ENCODE measurements at regions not wholly inside any gene's neighbourhood (a gene's known extent, or its start where the extent isn't known, plus 50 kb on each side); places are given as distances from the start of the nearest gene placed in this dataset.

- Histone ChIP-seq H3K27me3 (ENCODE audit: insufficient read depth in 3 of 3, low read length in 2 of 3) (no peaks in the 10 kb centered on the region), H3K36me3 (ENCODE audit: insufficient read depth in 1 of 2, low read depth in 1 of 2) (no peaks in the 10 kb centered on the region), H3K4me3 (no peak overlapping the region), H3K4me1 (no peaks in the 10 kb centered on the region), H3K9me3 (no peaks in the 10 kb centered on the region), H3K27ac (no peak overlapping the region)
- intact Hi-C loops (cut with DNase I), result no loop called here
- DNase-seq, result no peak
- TF ChIP-seq, protein P1, sequence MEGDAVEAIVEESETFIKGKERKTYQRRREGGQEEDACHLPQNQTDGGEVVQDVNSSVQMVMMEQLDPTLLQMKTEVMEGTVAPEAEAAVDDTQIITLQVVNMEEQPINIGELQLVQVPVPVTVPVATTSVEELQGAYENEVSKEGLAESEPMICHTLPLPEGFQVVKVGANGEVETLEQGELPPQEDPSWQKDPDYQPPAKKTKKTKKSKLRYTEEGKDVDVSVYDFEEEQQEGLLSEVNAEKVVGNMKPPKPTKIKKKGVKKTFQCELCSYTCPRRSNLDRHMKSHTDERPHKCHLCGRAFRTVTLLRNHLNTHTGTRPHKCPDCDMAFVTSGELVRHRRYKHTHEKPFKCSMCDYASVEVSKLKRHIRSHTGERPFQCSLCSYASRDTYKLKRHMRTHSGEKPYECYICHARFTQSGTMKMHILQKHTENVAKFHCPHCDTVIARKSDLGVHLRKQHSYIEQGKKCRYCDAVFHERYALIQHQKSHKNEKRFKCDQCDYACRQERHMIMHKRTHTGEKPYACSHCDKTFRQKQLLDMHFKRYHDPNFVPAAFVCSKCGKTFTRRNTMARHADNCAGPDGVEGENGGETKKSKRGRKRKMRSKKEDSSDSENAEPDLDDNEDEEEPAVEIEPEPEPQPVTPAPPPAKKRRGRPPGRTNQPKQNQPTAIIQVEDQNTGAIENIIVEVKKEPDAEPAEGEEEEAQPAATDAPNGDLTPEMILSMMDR (IDR thresholded peaks at IDR 0.05), result no peak
- ATAC-seq, result no peak
- 91 to 93% (median 91%) methylated on average over 5 of the region's 5 CpGs for WGBS, 3 donors
These were observed 114.9 kb downstream of the LRATD1 start for GRCh38 chr2:14747447-14747846.

- 48 to 67% (median 50%) methylated on average over 1 of the region's 1 CpG for WGBS, 3 donors
- Histone ChIP-seq H3K36me3 (ENCODE audit: insufficient read depth in 1 of 2, low read depth in 1 of 2) (no peaks in the 10 kb centered on the region), H3K4me3 (no peak overlapping the region), H3K27me3 (ENCODE audit: insufficient read depth in 3 of 3, low read length in 2 of 3) (peaks cover 0 to 2% (median 0%) of the 10 kb centered on the region in 3 donors), H3K4me1 (no peaks in the 10 kb centered on the region), H3K27ac (no peak overlapping the region), H3K9me3 (no peaks in the 10 kb centered on the region)
- ATAC-seq (no peak), DNase-seq (no peak)
- intact Hi-C loops (cut with DNase I), result no loop called here
- TF ChIP-seq, protein P1 (IDR thresholded peaks at IDR 0.05), result no peak
These were observed 117.4 kb downstream of the LRATD1 start for GRCh38 chr2:14749884-14750283.

- intact Hi-C loops (cut with DNase I), result no loop called here
These were observed 117.9 kb downstream of the LRATD1 start for GRCh38 chr2:14750433-14750832.

DNA sequence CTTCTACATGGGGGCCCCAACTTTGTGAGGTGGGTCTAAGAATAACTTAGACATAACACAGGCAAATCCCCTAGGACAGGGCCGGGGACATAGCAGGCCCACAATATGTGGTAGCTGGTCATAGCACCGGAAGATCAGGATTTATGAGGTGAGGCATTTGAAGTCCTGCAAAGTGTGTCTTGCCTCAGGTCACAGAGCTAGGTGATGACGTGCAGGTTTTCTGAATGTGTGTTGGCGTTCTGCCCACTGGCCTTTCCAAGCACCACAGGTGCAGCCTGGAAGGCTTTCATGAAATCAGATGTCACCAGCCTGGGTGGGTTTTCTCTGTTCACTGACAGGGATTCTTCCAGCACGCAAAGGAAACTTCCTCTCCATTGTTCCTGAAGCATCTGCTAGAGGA lies 119.1 kb downstream of the LRATD1 start:
- ATAC-seq (no peak), DNase-seq (no peak)
- no peak overlapping the region for H3K4me3 ChIP-seq
- H3K27ac ChIP-seq, result no peak overlapping the region
- no peaks in the 10 kb centered on the region for H3K36me3 ChIP-seq (ENCODE audit: insufficient read depth in 1 of 2, low read depth in 1 of 2)
- TF ChIP-seq, protein P1 (IDR thresholded peaks at IDR 0.05), result no peak
- peaks cover 0 to 2% (median 0%) of the 10 kb centered on the region in 3 donors for H3K27me3 ChIP-seq (ENCODE audit: insufficient read depth in 3 of 3, low read length in 2 of 3)
- no peaks in the 10 kb centered on the region for H3K4me1 ChIP-seq
- intact Hi-C loops (cut with DNase I), result no loop called here
- H3K9me3 ChIP-seq, result no peaks in the 10 kb centered on the region
- 74 to 78% (median 76%) methylated on average over 5 of the region's 5 CpGs for WGBS, 3 donors

More at GRCh38 chr2:14750433-14750832, 117.9 kb downstream of the LRATD1 start:
- no peak for DNase-seq
- TF ChIP-seq, protein P1 (IDR thresholded peaks at IDR 0.05), result no peak
- Histone ChIP-seq H3K4me3 (no peak overlapping the region), H3K27ac (no peak overlapping the region), H3K4me1 (no peaks in the 10 kb centered on the region), H3K9me3 (no peaks in the 10 kb centered on the region), H3K27me3 (ENCODE audit: insufficient read depth in 3 of 3, low read length in 2 of 3) (peaks cover 0 to 2% (median 0%) of the 10 kb centered on the region in 3 donors), H3K36me3 (ENCODE audit: insufficient read depth in 1 of 2, low read depth in 1 of 2) (no peaks in the 10 kb centered on the region)
- no peak for ATAC-seq
- 29 to 46% (median 35%) methylated on average over 5 of the region's 5 CpGs for WGBS, 3 donors

- WGBS, 3 donors, result 57 to 70% (median 64%) methylated on average over 3 of the region's 3 CpGs
- DNase-seq, result no peak
- no peaks in the 10 kb centered on the region for H3K9me3 ChIP-seq
These were observed 119.8 kb downstream of the LRATD1 start for GRCh38 chr2:14752295-14752694.

More at GRCh38 chr2:14752295-14752694, 119.8 kb downstream of the LRATD1 start:
- Histone ChIP-seq H3K36me3 (ENCODE audit: insufficient read depth in 1 of 2, low read depth in 1 of 2) (no peaks in the 10 kb centered on the region), H3K27ac (no peak overlapping the region), H3K4me1 (no peaks in the 10 kb centered on the region), H3K27me3 (ENCODE audit: insufficient read depth in 3 of 3, low read length in 2 of 3) (peaks cover 0 to 2% (median 0%) of the 10 kb centered on the region in 3 donors), H3K4me3 (no peak overlapping the region)
- TF ChIP-seq, protein P1 (IDR thresholded peaks at IDR 0.05), result no peak
- intact Hi-C loops (cut with DNase I), result no loop called here
- ATAC-seq, result no peak

Data from psoas muscle (tissue), 7 donors.